ENCODE measurements at regions not wholly inside any gene's neighbourhood (a gene's known extent, or its start where the extent isn't known, plus 50 kb on each side); places are given as distances from the start of the nearest gene placed in this dataset.

DNA sequence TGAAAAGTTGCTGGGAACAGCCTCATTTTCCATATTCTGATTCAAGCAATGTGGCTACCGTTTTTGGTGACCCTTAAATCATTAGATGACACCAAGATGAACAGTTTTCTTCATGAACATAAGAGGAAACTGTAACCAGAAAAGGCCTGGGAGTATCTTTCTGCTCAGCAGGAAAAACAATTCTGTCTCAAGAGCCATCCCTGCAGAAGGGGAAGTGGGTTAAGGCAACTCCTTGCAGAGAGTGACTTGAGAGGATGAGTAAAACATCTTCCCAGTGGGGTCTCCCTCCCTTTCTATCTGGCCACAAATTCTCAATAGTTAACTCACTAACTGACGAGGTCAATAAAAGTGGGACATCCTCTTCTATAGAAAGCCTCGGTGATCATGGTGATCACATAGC, 187.6 kb upstream of the NRIP1 start:
- ChIA-PET SMC1A (ENCODE audit: uncharacterized antibody, unreplicated experiment) (no interaction called here), CTCF (no interaction called here), RAD21 (ENCODE audit: unreplicated experiment) (no interaction called here), POLR2A (no interaction called here)
- Histone ChIP-seq H3K9me3 (replicated peaks; ENCODE audit: control insufficient read depth, insufficient read depth, low read length) (no peaks in the 10 kb centered on the region), H3K36me3 (ENCODE audit: control insufficient read depth in 2 of 2, insufficient read depth in 2 of 2, low read length in 1 of 2) (no peaks in the 10 kb centered on the region), H3K4me3 (no peak overlapping the region), H3K4me1 (ENCODE audit: control insufficient read depth, insufficient read depth, low read length) (no peaks in the 10 kb centered on the region), H4K20me1 (ENCODE audit: control insufficient read depth, insufficient read depth) (no peaks in the 10 kb centered on the region), H3K27ac (ENCODE audit: control insufficient read depth, insufficient read depth) (no peak overlapping the region), H3K79me2 (ENCODE audit: control insufficient read depth, insufficient read depth, low read length) (no peaks in the 10 kb centered on the region), H3K27me3 (replicated peaks in 1 of 2; ENCODE audit: control insufficient read depth in 2 of 2, insufficient read depth in 2 of 2, low read length in 1 of 2) (no peaks in the 10 kb centered on the region; a peak in 1 of 4 replicates), H2AFZ (ENCODE audit: control insufficient read depth, low read depth, low read length) (no peak overlapping the region), H3K4me2 (ENCODE audit: control insufficient read depth, insufficient read depth) (no peak overlapping the region), H3K9ac (ENCODE audit: control insufficient read depth, insufficient read depth, low read length) (no peak overlapping the region)
- intact Hi-C loops (cut with micrococcal nuclease; ENCODE audit: unreplicated experiment): no loop called here
- in situ Hi-C loops (cut with MboI): no loop called here
- FAIRE-seq (no peak), DNase-seq (ENCODE audit: low read depth, low spot score) (no peak), ATAC-seq (no peak)
- 0% methylated on average over 3 of the region's 3 CpGs for WGBS (ENCODE audit: insufficient coverage, insufficient replicate concordance, low lambda C conversion rate, missing lambda C conversion rate)
- BruUV-seq (replicated peaks): no TSS peak
- TF ChIP-seq SIX5 (IDR thresholded peaks at IDR 0.05; ENCODE audit: low read depth, low read length, severe bottlenecking) (no peak), RCOR1 (conservative IDR thresholded peaks at IDR 0.05; ENCODE audit: low read depth, low read length) (no peak), ZSCAN29 (IDR thresholded peaks at IDR 0.05) (no peak)

DNA sequence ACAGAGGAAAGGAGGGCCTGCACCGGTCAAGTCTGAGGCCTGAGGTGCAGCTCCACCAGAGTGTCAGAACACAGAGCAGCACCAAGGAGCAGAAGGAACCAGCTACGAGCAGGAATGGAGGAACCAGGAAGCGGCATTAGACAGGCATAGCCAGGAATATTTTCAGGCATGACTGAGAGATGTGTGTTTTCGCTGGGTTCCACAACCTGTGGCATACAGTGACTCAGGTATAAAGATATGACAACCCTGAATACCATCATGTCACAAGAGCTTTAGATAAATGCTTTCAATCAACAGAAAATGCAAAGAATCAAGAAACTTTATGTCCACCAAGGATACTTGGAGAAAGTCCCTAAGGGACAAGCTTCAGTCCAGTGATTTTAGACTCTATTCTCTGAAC, 189.3 kb upstream of the NRIP1 start:
- Histone ChIP-seq H3K9me3 (replicated peaks; ENCODE audit: control insufficient read depth, insufficient read depth, low read length) (no peaks in the 10 kb centered on the region), H3K9ac (ENCODE audit: control insufficient read depth, insufficient read depth, low read length) (no peak overlapping the region), H3K79me2 (ENCODE audit: control insufficient read depth, insufficient read depth, low read length) (no peaks in the 10 kb centered on the region), H2AFZ (ENCODE audit: control insufficient read depth, low read depth, low read length) (no peak overlapping the region), H3K4me2 (ENCODE audit: control insufficient read depth, insufficient read depth) (no peak overlapping the region), H3K4me1 (ENCODE audit: control insufficient read depth, insufficient read depth, low read length) (no peaks in the 10 kb centered on the region), H3K27ac (ENCODE audit: control insufficient read depth, insufficient read depth) (no peak overlapping the region), H4K20me1 (ENCODE audit: control insufficient read depth, insufficient read depth) (no peaks in the 10 kb centered on the region), H3K36me3 (ENCODE audit: control insufficient read depth in 2 of 2, insufficient read depth in 2 of 2, low read length in 1 of 2) (no peaks in the 10 kb centered on the region), H3K27me3 (replicated peaks in 1 of 2; ENCODE audit: control insufficient read depth in 2 of 2, insufficient read depth in 2 of 2, low read length in 1 of 2) (no peaks in the 10 kb centered on the region; a peak in 1 of 4 replicates), H3K4me3 (no peak overlapping the region)
- DNase-seq (ENCODE audit: low read depth, low spot score) (no peak), FAIRE-seq (no peak), ATAC-seq (no peak)
- in situ Hi-C loops (cut with MboI) (no loop called here), intact Hi-C loops (cut with micrococcal nuclease; ENCODE audit: unreplicated experiment) (no loop called here)
- WGBS (ENCODE audit: insufficient coverage, insufficient replicate concordance, low lambda C conversion rate, missing lambda C conversion rate): 30% methylated on average over 4 of the region's 4 CpGs
- BruUV-seq (replicated peaks): no TSS peak
- RAD21 ChIA-PET (ENCODE audit: unreplicated experiment): no interaction called here
- POLR2A ChIA-PET: no interaction called here
- CTCF ChIA-PET: interaction anchor here (0.7 to 1.7 kb wide), 2 partner anchors 15 to 229 kb away, joined by 3 to 4 read pairs; no protein-coding TSS in a partner anchor
- SMC1A ChIA-PET (ENCODE audit: uncharacterized antibody, unreplicated experiment): no interaction called here
- no peak for TF ChIP-seq SUPT20H (IDR thresholded peaks at IDR 0.05; ENCODE audit: borderline replicate concordance, control insufficient read depth, low read depth, low read length)
- no peak for TF ChIP-seq STAT1 (conservative IDR thresholded peaks at IDR 0.05)
- TF ChIP-seq, protein P1, sequence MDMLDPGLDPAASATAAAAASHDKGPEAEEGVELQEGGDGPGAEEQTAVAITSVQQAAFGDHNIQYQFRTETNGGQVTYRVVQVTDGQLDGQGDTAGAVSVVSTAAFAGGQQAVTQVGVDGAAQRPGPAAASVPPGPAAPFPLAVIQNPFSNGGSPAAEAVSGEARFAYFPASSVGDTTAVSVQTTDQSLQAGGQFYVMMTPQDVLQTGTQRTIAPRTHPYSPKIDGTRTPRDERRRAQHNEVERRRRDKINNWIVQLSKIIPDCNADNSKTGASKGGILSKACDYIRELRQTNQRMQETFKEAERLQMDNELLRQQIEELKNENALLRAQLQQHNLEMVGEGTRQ (IDR thresholded peaks at IDR 0.05; ENCODE audit: borderline replicate concordance, low read depth, low read length): no peak
- TF ChIP-seq, protein P2, sequence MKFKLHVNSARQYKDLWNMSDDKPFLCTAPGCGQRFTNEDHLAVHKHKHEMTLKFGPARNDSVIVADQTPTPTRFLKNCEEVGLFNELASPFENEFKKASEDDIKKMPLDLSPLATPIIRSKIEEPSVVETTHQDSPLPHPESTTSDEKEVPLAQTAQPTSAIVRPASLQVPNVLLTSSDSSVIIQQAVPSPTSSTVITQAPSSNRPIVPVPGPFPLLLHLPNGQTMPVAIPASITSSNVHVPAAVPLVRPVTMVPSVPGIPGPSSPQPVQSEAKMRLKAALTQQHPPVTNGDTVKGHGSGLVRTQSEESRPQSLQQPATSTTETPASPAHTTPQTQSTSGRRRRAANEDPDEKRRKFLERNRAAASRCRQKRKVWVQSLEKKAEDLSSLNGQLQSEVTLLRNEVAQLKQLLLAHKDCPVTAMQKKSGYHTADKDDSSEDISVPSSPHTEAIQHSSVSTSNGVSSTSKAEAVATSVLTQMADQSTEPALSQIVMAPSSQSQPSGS (IDR thresholded peaks at IDR 0.05; ENCODE audit: low read length): no peak
- no peak for TF ChIP-seq YY1 (IDR thresholded peaks at IDR 0.05; ENCODE audit: low read depth, low read length)
- TF ChIP-seq PKNOX1 (IDR thresholded peaks at IDR 0.05): no peak
- TF ChIP-seq SREBF2 (IDR thresholded peaks at IDR 0.05; ENCODE audit: low read length): no peak
- no peak for TF ChIP-seq ZBTB40 (IDR thresholded peaks at IDR 0.05; ENCODE audit: borderline replicate concordance)
